Activated CD8-positive, alpha-beta memory T cell treated with anti-CD3 and anti-CD28 coated beads, Interleukin-2, amount 50 U/mL, for 48 hours (primary cell): ENCODE measurements at regions not wholly inside any gene's neighbourhood (a gene's known extent, or its start where the extent isn't known, plus 50 kb on each side); places are given as distances from the start of the nearest gene placed in this dataset.
"Not testable (repeated sequence)": the region's sequence is repeated elsewhere in the genome, so short reads cannot be mapped to it uniquely, and the experiment has no call there.

ENCODE experiments used
- DNase-seq: peaks from one replicate; pipeline ENCODE4 v3.0.0-alpha.2; 2020

GRCh38 chr2:234178330-234179030 lies 128.0 kb downstream of the SPP2 start:
- DNase-seq = no peak

GRCh38 chr2:234175649-234176048 lies 125.1 kb downstream of the SPP2 start:
- DNase-seq = no peak

- DNase-seq = no peak
Observed at GRCh38 chr2:234174742-234175141, 124.2 kb downstream of the SPP2 start.

- DNase-seq = no peak
Observed at GRCh38 chr2:234172532-234172931, 122.0 kb downstream of the SPP2 start.

DNA sequence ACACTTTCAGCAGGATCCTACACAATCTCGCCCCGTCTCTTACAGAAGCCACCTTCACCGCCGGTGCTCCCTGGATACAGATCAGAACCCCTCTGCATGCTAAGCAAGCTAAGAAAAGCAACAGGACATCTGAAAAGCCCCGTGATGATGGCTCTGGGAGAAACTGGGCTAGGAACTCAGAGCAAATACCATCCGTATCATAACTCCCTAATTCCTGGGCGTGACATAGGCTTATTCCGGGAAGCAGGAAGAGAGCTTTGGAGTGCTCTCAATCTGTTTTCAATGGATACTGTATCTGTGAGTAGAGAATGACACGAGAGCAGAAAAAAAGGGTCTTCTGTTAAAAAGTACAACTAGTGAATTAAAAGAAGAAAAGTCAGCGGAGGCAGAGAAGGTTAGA lies 121.6 kb downstream of the SPP2 start:
- no peak for DNase-seq

DNA sequence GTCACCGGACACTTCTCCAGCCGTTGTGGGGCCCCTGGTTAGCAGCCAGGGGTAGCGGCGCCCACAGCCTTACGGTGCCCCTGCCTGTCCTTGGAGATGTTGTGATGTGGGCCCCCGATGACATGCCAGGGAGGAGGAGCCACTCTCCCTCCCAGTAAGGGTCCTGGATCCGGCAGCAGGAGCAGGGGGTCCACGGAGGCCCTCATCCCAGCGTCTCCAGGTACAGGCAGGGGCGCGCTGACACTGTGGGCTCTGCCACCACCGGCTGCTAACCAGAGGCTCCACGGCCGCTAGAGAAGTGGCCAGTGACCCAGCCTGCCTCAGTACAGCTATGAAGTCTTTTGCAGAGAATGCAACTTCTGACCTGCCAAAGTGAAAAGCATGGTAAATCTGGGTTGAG lies 121.2 kb downstream of the SPP2 start:
- no peak for DNase-seq

GRCh38 chr2:234169674-234170073 lies 119.2 kb downstream of the SPP2 start:
- DNase-seq = no peak

DNA sequence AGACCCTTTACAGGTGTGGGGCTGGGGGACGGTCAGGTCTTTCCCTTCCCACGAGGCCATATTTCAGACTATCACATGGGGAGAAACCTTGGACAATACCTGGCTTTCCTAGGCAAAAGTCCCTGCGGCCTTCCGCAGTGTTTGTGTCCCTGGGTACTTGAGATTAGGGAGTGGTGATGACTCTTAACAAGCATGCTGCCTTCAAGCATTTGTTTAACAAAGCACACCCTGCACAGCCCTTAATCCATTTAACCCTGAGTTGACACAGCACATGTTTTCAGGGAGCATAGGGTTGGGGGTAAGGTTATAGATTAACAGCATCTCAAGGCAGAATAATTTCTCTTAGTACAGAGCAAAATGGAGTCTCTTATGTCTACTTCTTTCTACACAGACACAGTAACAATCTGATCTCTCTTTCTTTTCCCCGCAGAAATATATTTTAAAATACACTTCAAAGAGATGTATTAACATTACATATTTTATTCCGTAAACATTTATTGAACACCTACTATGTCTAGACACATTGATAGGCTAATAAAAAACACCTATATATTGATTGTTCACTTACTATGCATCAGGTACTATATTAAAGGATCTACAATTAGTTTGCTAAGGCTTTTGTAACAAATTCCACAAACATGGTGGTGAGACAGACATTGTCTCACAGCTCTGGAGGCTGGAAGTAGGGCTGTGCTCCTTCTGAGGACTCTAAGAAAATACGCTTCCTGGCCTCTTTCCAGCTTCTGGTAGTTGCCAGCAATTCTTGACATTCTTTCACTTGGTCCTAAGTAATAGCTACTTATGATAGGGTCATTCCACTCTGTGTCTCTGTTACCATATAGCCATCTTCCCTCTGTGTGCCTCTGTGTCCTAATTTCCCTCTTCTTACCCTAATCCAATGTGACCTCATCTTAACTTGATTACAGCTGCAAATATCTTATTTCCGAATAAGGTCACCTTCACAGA lies 118.4 kb downstream of the SPP2 start:
- DNase-seq = not testable (repeated sequence)

- no peak for DNase-seq
Observed at GRCh38 chr2:234166531-234166930, 116.0 kb downstream of the SPP2 start.

- DNase-seq = no peak
Observed at GRCh38 chr2:234165421-234165820, 114.9 kb downstream of the SPP2 start.

- DNase-seq = no peak
Observed at GRCh38 chr2:234164493-234165413, 114.3 kb downstream of the SPP2 start.

DNA sequence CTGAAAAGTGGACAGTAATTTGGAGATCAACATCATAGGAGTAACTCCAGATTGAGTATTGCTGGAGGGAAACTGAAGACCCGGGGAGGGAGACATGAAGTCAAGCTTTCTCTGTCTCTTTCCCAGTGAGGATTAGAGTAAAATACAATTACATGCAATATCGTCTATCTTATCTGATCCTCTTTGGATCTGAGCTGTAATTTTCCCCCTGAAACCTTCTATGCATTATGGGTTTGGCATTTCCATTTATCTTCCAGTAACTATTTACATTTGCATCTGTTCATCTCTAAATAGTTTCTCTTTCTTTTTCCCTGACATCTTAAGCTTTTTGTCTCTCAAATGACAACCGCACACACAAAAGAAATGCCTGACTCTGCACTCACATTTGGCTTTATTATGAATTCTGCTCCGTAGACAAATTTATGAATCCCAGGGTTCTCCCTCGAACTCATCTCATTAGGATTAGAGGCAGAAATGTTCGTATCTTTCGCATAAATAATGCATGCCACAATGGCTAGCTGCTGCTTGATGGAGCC lies 113.1 kb downstream of the SPP2 start:
- DNase-seq = no peak

- DNase-seq = no peak
Observed at GRCh38 chr2:234162861-234163260, 112.4 kb downstream of the SPP2 start.

DNA sequence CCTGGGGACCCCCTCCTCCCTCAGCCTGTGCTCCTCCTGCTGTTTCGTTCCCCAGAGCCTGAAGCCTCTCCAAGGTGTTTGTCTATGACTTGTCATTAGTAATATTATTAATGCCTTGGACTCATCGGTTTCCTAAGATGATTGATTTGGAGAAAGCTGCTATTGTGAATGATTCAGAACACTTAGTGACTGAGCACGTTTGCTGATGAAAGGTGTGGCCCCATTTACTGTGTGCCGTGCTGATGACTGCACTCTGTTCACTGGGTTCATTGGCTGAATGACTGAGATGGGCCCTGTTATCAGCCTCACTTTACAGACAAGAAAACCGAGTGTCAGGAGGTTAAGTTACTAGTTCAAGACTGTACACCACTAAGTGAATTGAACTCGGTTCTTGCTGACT lies 111.4 kb downstream of the SPP2 start:
- no peak for DNase-seq

DNA sequence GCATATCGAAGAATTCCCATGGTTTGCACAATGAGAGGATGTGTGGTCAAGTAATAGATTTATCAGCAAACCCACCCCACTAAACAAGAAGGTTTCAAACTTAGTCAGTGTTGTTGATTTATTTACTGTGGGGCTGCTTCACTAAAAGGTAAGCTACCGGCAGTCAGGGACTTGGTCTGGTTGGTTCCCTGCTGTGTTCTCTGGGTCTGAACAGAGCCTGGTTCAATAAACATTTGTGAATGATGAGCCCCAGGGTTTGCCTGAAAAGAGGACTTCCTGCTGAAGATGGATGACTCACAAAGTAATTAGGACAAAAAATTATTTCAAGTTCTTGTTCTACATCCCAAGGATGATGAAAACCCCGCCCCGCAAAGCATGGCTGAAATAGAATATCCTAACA lies 108.3 kb downstream of the SPP2 start:
- DNase-seq = no peak

GRCh38 chr2:234157817-234158588 lies 107.5 kb downstream of the SPP2 start:
- DNase-seq = no peak

DNA sequence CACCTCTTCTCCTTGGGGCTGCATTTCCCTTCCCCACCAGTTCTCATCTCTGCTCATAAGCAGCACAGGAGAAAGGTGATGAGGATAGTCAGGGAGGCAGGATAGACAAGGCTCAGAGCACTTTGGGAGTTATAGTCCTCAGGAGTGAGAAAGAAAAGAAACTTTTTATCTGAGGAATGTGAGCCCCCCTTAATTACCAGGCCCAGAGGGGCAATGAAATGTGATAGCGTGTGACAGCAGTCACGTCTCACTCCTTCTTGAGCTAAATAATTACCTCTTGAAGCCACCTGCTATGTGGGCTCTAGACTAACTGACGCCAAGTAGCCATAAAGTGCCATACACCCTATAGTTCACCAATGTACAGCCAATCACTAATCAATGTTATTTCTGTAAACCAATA lies 105.8 kb downstream of the SPP2 start:
- no peak for DNase-seq

- not testable (repeated sequence) for DNase-seq
Observed at GRCh38 chr2:234152835-234153234, 102.3 kb downstream of the SPP2 start.

- DNase-seq = no peak
Observed at GRCh38 chr2:234147335-234147861, 96.9 kb downstream of the SPP2 start.

DNA sequence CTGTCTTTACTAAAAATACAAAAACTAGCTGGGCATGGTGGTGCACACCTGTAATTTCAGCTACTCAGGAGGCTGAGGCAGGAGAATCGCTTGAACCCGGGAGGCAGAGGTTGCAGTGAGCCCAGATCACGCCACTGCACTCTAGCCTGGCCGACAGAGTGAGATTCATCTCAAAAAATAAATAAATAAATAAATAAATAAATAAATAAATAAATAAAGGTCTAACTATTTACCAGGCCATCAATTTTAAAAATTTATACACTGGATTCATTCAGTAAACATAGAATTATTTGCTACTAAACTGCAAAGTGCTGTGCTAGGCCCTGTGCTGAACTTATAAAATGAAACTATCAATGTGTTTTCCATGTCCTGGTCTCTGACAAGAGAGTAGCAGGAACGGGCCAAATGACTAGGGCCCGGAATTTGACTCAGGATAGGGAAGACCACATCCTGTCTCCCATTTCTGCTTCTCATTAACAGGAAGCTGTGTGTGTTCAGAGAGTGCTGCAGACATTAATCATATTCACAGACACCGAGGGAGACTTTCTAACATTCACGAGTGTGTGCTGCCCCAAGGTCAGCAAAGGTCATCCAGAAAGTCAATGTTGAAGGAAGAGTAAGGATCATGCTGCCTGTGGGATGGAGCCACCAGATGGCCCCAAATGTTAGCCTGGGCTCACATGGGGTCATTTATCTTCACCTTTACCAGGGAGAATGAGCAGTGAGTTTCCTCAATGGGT lies 95.8 kb downstream of the SPP2 start:
- no peak for DNase-seq

DNA sequence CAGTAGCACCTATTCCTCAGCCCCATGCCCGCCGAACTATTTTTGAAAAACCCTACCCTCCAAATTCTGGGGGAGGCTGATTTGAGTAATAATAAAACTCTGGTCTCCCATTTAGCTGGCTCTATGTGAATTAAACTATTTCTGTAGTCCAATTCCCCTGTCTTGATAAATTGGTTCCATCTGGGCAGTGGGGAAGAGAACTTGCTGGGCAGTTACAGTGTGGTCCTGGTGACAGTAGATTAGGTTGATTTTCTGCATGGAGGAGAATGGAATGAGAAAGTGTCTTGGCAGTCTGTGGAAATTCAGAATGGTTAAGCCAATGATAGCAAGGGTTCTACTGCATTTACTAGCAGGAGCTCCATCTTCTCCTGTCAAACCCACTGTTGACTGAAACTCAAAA lies 95.0 kb downstream of the SPP2 start:
- no peak for DNase-seq
